ENCODE measurements at regions not wholly inside any gene's neighbourhood (a gene's known extent, or its start where the extent isn't known, plus 50 kb on each side); places are given as distances from the start of the nearest gene placed in this dataset.

GRCh38 chr18:60215432-60215831, 157.1 kb downstream of the MC4R start:
- no peak for TF ChIP-seq CTCF (IDR thresholded peaks at IDR 0.05; ENCODE audit: borderline replicate concordance, control extremely low read depth, extremely low read depth, insufficient read depth, missing control alignments)
- in situ Hi-C loops (cut with MboI; ENCODE audit: low sequenced_read_pairs, unreplicated experiment) = no loop called here
- DNase-seq (ENCODE audit: low spot score) = no peak

GRCh38 chr18:60209042-60209441, 163.5 kb downstream of the MC4R start:
- in situ Hi-C loops (cut with MboI; ENCODE audit: low sequenced_read_pairs, unreplicated experiment) = no loop called here
- no peak for TF ChIP-seq CTCF (IDR thresholded peaks at IDR 0.05; ENCODE audit: borderline replicate concordance, control extremely low read depth, extremely low read depth, insufficient read depth, missing control alignments)
- no peak for DNase-seq (ENCODE audit: low spot score)

GRCh38 chr18:60202708-60203107, 169.9 kb downstream of the MC4R start:
- TF ChIP-seq CTCF (IDR thresholded peaks at IDR 0.05; ENCODE audit: borderline replicate concordance, control extremely low read depth, extremely low read depth, insufficient read depth, missing control alignments) = no peak
- in situ Hi-C loops (cut with MboI; ENCODE audit: low sequenced_read_pairs, unreplicated experiment) = no loop called here
- DNase-seq (ENCODE audit: low spot score) = no peak

- DNase-seq (ENCODE audit: low spot score) = no peak
- TF ChIP-seq CTCF (IDR thresholded peaks at IDR 0.05; ENCODE audit: borderline replicate concordance, control extremely low read depth, extremely low read depth, insufficient read depth, missing control alignments) = no peak
- in situ Hi-C loops (cut with MboI; ENCODE audit: low sequenced_read_pairs, unreplicated experiment) = no loop called here
Observed at GRCh38 chr18:60200558-60200957, 172.0 kb downstream of the MC4R start.

- no peak for DNase-seq (ENCODE audit: low spot score)
- TF ChIP-seq CTCF (IDR thresholded peaks at IDR 0.05; ENCODE audit: borderline replicate concordance, control extremely low read depth, extremely low read depth, insufficient read depth, missing control alignments) = no peak
- in situ Hi-C loops (cut with MboI; ENCODE audit: low sequenced_read_pairs, unreplicated experiment) = no loop called here
Observed at GRCh38 chr18:60199505-60199904, 173.1 kb downstream of the MC4R start.

GRCh38 chr18:60197671-60198462, 174.7 kb downstream of the MC4R start:
- no peak for DNase-seq (ENCODE audit: low spot score)
- no peak for TF ChIP-seq CTCF (IDR thresholded peaks at IDR 0.05; ENCODE audit: borderline replicate concordance, control extremely low read depth, extremely low read depth, insufficient read depth, missing control alignments)
- in situ Hi-C loops (cut with MboI; ENCODE audit: low sequenced_read_pairs, unreplicated experiment) = no loop called here

Measured in GM13976 (cell line).